ENCODE measurements at regions not wholly inside any gene's neighbourhood (a gene's known extent, or its start where the extent isn't known, plus 50 kb on each side); places are given as distances from the start of the nearest gene placed in this dataset.
A peak's percentile ranks its signal among the peaks of the same experiment; 100 is the strongest.

GRCh38 chr1:203969846-203970245 lies 103.1 kb upstream of the SOX13 start:
- intact Hi-C loops (cut with DNase I; ENCODE audit: low total_unique reads) = no loop called here

GRCh38 chr1:203985044-203985443 lies 87.9 kb upstream of the SOX13 start:
- TF ChIP-seq CTCF (IDR thresholded peaks at IDR 0.05 in 4 of 5, conservative IDR thresholded peaks at IDR 0.05 in 1 of 5) = no peak
- TF ChIP-seq POLR2A (IDR thresholded peaks at IDR 0.05) = no peak
- Histone ChIP-seq H3K27me3 (no peaks in the 10 kb centered on the region), H3K36me3 (no peaks in the 10 kb centered on the region), H3K27ac (no peak overlapping the region), H3K4me3 (no peak overlapping the region), H3K4me1 (no peaks in the 10 kb centered on the region), H3K9me3 (no peaks in the 10 kb centered on the region)
- ATAC-seq = no peak
- intact Hi-C loops (cut with DNase I; ENCODE audit: low total_unique reads) (no loop called here), in situ Hi-C loops (cut with MboI; ENCODE audit: low sequenced_read_pairs in 4 of 4) (no loop called here)
- no peak for DNase-seq

More at GRCh38 chr1:203969846-203970245, 103.1 kb upstream of the SOX13 start:
- Histone ChIP-seq H3K36me3 (no peaks in the 10 kb centered on the region), H3K4me1 (no peaks in the 10 kb centered on the region), H3K4me3 (no peak overlapping the region), H3K27ac (no peak overlapping the region), H3K27me3 (no peaks in the 10 kb centered on the region), H3K9me3 (no peaks in the 10 kb centered on the region)
- ATAC-seq (no peak), DNase-seq (no peak)
- in situ Hi-C loops (cut with MboI; ENCODE audit: low sequenced_read_pairs in 4 of 4) = no loop called here
- TF ChIP-seq CTCF (IDR thresholded peaks at IDR 0.05 in 4 of 5, conservative IDR thresholded peaks at IDR 0.05 in 1 of 5) = no peak
- TF ChIP-seq POLR2A (IDR thresholded peaks at IDR 0.05) = no peak

- no peak for DNase-seq
- no peaks in the 10 kb centered on the region for H3K4me1 ChIP-seq
- TF ChIP-seq CTCF (IDR thresholded peaks at IDR 0.05 in 4 of 5, conservative IDR thresholded peaks at IDR 0.05 in 1 of 5) (no peak), POLR2A (IDR thresholded peaks at IDR 0.05) (no peak)
- peak overlapping the region in 1 of 4 donors; percentile 60 for H3K27ac ChIP-seq
- no peaks in the 10 kb centered on the region for H3K9me3 ChIP-seq
- no peak for ATAC-seq
- intact Hi-C loops (cut with DNase I; ENCODE audit: low total_unique reads) = no loop called here
- in situ Hi-C loops (cut with MboI; ENCODE audit: low sequenced_read_pairs in 4 of 4) = no loop called here
- H3K27me3 ChIP-seq = no peaks in the 10 kb centered on the region
- H3K4me3 ChIP-seq = no peak overlapping the region
- no peaks in the 10 kb centered on the region for H3K36me3 ChIP-seq
These were observed 87.2 kb upstream of the SOX13 start for GRCh38 chr1:203985676-203986075.

GRCh38 chr1:203986887-203987461 lies 85.9 kb upstream of the SOX13 start:
- no peak for DNase-seq
- intact Hi-C loops (cut with DNase I; ENCODE audit: low total_unique reads) = no loop called here

More at GRCh38 chr1:203986887-203987461, 85.9 kb upstream of the SOX13 start:
- in situ Hi-C loops (cut with MboI; ENCODE audit: low sequenced_read_pairs in 4 of 4) = no loop called here
- ATAC-seq = peak; percentile 21 to 42
- Histone ChIP-seq H3K27me3 (no peaks in the 10 kb centered on the region), H3K4me3 (no peak overlapping the region), H3K9me3 (no peaks in the 10 kb centered on the region), H3K27ac (peak overlapping the region; percentile 24 to 60 (median 43)), H3K36me3 (no peaks in the 10 kb centered on the region), H3K4me1 (no peaks in the 10 kb centered on the region)
- TF ChIP-seq POLR2A (IDR thresholded peaks at IDR 0.05) (no peak), CTCF (IDR thresholded peaks at IDR 0.05 in 4 of 5, conservative IDR thresholded peaks at IDR 0.05 in 1 of 5) (no peak)
